DOHH2 (cell line): ENCODE measurements at regions not wholly inside any gene's neighbourhood (a gene's known extent, or its start where the extent isn't known, plus 50 kb on each side); places are given as distances from the start of the nearest gene placed in this dataset.

Experiments
- H3F3A ChIP-seq: fragments of 200-600 bp; sonication (generic), shearing (Covaris generic); 2 replicates; pipeline ENCODE4 v1.6.0; 2016; ENCODE audit warnings: antibody characterized with exemption, mild to moderate bottlenecking; ENCODE audit not compliant: control insufficient read depth, insufficient read depth
- H3K27ac ChIP-seq: fragments of 200-600 bp; sonication (generic); 2 replicates; pipeline ENCODE4 v1.5.1; 2014; ENCODE audit warnings: low read depth, mild to moderate bottlenecking, low read length, moderate library complexity
- H3K27me3 ChIP-seq: fragments of 200-600 bp; sonication (generic); 2 replicates; pipeline ENCODE4 v1.6.1; 2014; ENCODE audit warnings: mild to moderate bottlenecking, low read length, mixed read lengths; ENCODE audit not compliant: control insufficient read depth
- H3K36me3 ChIP-seq: fragments of 200-600 bp; sonication (generic); 2 replicates; pipeline ENCODE4 v1.6.1; 2014; ENCODE audit warnings: mild to moderate bottlenecking, low read length, moderate library complexity, mixed read lengths; ENCODE audit not compliant: control insufficient read depth
- H3K4me1 ChIP-seq: fragments of 200-600 bp; sonication (generic); 2 replicates; pipeline ENCODE4 v1.6.1; 2014; ENCODE audit warnings: mild to moderate bottlenecking, low read length, mixed read lengths; ENCODE audit not compliant: control insufficient read depth
- H3K4me2 ChIP-seq: fragments of 200-600 bp; sonication (generic); 2 replicates; pipeline ENCODE4 v1.6.0; 2014; ENCODE audit warnings: mild to moderate bottlenecking, low read length, moderate library complexity
- H3K4me3 ChIP-seq: fragments of 200-600 bp; sonication (generic); 2 replicates; pipeline ENCODE4 v1.5.1; 2014; ENCODE audit warnings: mild to moderate bottlenecking, low read length, mixed read lengths
- H3K79me2 ChIP-seq: fragments of 200-600 bp; sonication (generic); 2 replicates; pipeline ENCODE4 v1.6.1; 2014; ENCODE audit warnings: mild to moderate bottlenecking, low read length, mixed read lengths; ENCODE audit not compliant: control insufficient read depth
- H3K9me2 ChIP-seq: fragments of 200-600 bp; sonication (generic); replicated peaks from 2 replicates; pipeline ENCODE4 v1.6.1; 2014; ENCODE audit warnings: mild to moderate bottlenecking, low read length, mixed read lengths; ENCODE audit not compliant: control insufficient read depth
- H3K9me3 ChIP-seq: fragments of 200-600 bp; sonication (generic); 2 replicates; pipeline ENCODE4 v1.6.1; 2014; ENCODE audit warnings: antibody characterized with exemption, low read length, mixed read lengths; ENCODE audit not compliant: control insufficient read depth, insufficient read depth
- H4K20me1 ChIP-seq: fragments of 200-600 bp; sonication (generic); 2 replicates; pipeline ENCODE4 v1.6.0; 2014; ENCODE audit warnings: low read depth, mild to moderate bottlenecking, antibody characterized with exemption, low read length, moderate library complexity; ENCODE audit not compliant: control insufficient read depth, insufficient read depth
- EZH2phosphoT487 ChIP-seq: fragments of 200-600 bp; sonication (generic); IDR thresholded peaks from 2 replicates; pipeline ENCODE4 v1.6.1; 2017; ENCODE audit warnings: borderline replicate concordance, mild to moderate bottlenecking, antibody characterized with exemption, low read length, moderate library complexity, mixed read lengths
- TF ChIP-seq, protein P1 (sequence below): fragments of 200-600 bp; sonication (generic); IDR thresholded peaks from one replicate; pipeline ENCODE4 v1.5.1; 2014; ENCODE audit warnings: antibody characterized with exemption, mild to moderate bottlenecking, low read depth, low read length; ENCODE audit not compliant: poor library complexity, severe bottlenecking

DNA sequence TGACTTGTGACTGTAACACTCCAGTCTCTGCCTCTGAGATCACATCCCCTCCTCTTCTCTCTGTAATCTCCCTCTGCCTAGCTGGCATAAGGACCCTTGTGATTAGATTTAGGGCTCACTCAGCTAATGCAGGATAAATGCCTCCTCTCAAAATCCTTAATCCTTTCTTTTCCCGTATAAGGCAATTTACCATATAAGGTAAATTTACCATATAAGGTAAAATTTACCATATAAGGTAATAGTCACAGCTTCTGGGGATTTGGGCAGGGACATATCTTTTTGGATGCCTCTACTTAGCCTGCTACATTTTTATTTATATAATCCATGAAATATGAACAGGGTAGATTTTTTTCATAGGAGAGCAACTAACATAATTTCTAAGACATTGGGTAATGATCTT, 318.0 kb upstream of the PUM3 start:
- H3K27me3 ChIP-seq, result no peaks in the 10 kb centered on the region
- no peaks in the 10 kb centered on the region for H3K9me2 ChIP-seq
- no peak overlapping the region for H3K4me3 ChIP-seq
- no peaks in the 10 kb centered on the region for H3F3A ChIP-seq
- H3K4me2 ChIP-seq, result no peak overlapping the region
- no peak for TF ChIP-seq EZH2phosphoT487
- TF ChIP-seq, protein P1, sequence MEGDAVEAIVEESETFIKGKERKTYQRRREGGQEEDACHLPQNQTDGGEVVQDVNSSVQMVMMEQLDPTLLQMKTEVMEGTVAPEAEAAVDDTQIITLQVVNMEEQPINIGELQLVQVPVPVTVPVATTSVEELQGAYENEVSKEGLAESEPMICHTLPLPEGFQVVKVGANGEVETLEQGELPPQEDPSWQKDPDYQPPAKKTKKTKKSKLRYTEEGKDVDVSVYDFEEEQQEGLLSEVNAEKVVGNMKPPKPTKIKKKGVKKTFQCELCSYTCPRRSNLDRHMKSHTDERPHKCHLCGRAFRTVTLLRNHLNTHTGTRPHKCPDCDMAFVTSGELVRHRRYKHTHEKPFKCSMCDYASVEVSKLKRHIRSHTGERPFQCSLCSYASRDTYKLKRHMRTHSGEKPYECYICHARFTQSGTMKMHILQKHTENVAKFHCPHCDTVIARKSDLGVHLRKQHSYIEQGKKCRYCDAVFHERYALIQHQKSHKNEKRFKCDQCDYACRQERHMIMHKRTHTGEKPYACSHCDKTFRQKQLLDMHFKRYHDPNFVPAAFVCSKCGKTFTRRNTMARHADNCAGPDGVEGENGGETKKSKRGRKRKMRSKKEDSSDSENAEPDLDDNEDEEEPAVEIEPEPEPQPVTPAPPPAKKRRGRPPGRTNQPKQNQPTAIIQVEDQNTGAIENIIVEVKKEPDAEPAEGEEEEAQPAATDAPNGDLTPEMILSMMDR, result no peak
- no peaks in the 10 kb centered on the region for H4K20me1 ChIP-seq
- no peaks in the 10 kb centered on the region for H3K79me2 ChIP-seq
- H3K4me1 ChIP-seq, result no peaks in the 10 kb centered on the region
- H3K9me3 ChIP-seq, result no peaks in the 10 kb centered on the region
- H3K27ac ChIP-seq, result no peak overlapping the region
- no peaks in the 10 kb centered on the region for H3K36me3 ChIP-seq

DNA sequence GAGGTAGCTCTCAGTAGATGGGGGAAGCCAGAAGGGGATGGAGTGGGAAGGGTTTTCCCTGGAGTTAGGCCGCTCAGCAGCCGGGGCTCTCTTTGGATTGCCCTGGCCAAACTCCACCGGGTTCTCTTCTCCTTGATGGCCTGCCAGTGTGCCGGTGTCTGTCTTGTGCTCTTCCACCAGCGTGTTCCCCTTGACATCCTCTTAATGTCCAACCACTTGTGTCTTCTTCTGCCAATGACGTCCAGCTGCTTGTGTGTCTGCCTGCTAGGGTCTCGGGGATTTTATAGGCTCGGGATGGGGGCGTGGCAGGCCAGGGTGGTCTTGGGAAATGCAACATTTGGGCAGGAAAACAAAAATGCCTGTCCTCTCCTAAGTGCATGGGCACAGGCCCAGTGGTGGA, 313.1 kb upstream of the PUM3 start:
- no peaks in the 10 kb centered on the region for H4K20me1 ChIP-seq
- H3K27me3 ChIP-seq, result peaks cover 10% of the 10 kb centered on the region
- H3K9me2 ChIP-seq, result no peaks in the 10 kb centered on the region
- H3K9me3 ChIP-seq, result no peaks in the 10 kb centered on the region
- no peaks in the 10 kb centered on the region for H3K36me3 ChIP-seq
- no peaks in the 10 kb centered on the region for H3K79me2 ChIP-seq
- H3K4me1 ChIP-seq, result no peaks in the 10 kb centered on the region
- H3K27ac ChIP-seq, result no peak overlapping the region
- no peaks in the 10 kb centered on the region for H3F3A ChIP-seq
- H3K4me2 ChIP-seq, result no peak overlapping the region
- H3K4me3 ChIP-seq, result no peak overlapping the region
- TF ChIP-seq, protein P1, result no peak
- no peak for TF ChIP-seq EZH2phosphoT487

DNA sequence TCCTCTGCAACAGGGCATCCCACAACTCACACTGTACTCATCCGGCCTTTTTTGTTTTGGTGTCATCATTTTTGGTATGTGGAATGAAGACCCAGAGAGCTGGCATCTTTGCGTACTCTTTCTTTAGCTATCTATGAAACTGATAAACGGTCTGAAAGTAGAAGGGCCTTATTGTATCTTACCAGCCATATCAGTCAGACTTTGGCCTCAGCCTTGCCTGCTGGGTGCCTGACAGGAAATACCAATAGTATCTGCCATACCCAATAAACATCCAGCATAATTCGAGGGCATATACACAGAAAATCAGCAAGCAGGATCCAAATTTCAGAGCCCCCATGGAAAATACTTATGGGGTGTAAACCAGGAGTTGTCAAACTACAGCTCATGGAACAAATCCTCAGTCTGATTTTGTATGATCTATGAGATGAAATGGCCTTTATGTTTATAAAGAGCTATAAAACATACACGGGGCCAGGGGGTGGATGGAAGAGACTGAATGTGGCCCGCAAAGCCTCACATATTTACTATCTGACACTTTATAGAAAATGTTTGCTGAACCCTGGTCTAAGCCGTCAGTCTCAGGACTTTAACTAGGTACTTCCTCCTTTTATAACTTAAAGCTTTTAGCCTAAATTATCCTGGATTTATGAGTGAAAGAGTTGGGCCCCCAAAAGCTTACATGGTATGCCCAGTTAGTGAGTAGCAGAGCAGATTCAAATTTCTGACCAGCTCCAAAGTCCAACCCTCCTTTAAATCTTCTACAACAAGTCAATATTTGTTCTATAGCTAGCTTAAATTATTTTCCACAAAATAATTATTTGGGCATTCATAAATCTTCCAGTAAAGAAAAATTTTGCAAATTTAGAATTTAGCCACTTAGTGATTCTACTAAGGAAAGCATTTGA, 308.0 kb upstream of the PUM3 start:
- H3K4me1 ChIP-seq, result no peaks in the 10 kb centered on the region
- no peak for TF ChIP-seq EZH2phosphoT487
- TF ChIP-seq, protein P1, result no peak
- H3K9me3 ChIP-seq, result no peaks in the 10 kb centered on the region
- H3K4me2 ChIP-seq, result no peak overlapping the region
- no peaks in the 10 kb centered on the region for H4K20me1 ChIP-seq
- no peak overlapping the region for H3K4me3 ChIP-seq
- H3K27me3 ChIP-seq, result peaks cover 10% of the 10 kb centered on the region
- no peak overlapping the region for H3K27ac ChIP-seq
- no peaks in the 10 kb centered on the region for H3K79me2 ChIP-seq
- H3F3A ChIP-seq, result no peaks in the 10 kb centered on the region
- H3K36me3 ChIP-seq, result no peaks in the 10 kb centered on the region
- no peaks in the 10 kb centered on the region for H3K9me2 ChIP-seq
